ENCODE measurements at regions not wholly inside any gene's neighbourhood (a gene's known extent, or its start where the extent isn't known, plus 50 kb on each side); places are given as distances from the start of the nearest gene placed in this dataset.
"Not testable (repeated sequence)": the region's sequence is repeated elsewhere in the genome, so short reads cannot be mapped to it uniquely, and the experiment has no call there.

GRCh38 chr2:90360731-90361035, 1669.2 kb downstream of the RPIA start:
- not testable (repeated sequence) for TF ChIP-seq CTCF (IDR thresholded peaks at IDR 0.05); ZFX (IDR thresholded peaks at IDR 0.05; ENCODE audit: borderline replicate concordance)
